Ishikawa (cell line): ENCODE measurements at regions not wholly inside any gene's neighbourhood (a gene's known extent, or its start where the extent isn't known, plus 50 kb on each side); places are given as distances from the start of the nearest gene placed in this dataset.

Source experiments
- CEBPB ChIP-seq: IDR thresholded peaks from 2 replicates; pipeline ENCODE4 v1.6.1; 2012
- CREB1 ChIP-seq: IDR thresholded peaks from 2 replicates; pipeline ENCODE4 v1.6.1; 2012; ENCODE audit warnings: low read depth
- EGR1 ChIP-seq: IDR thresholded peaks from 2 replicates; pipeline ENCODE4 v1.6.1; 2012
- EP300 ChIP-seq: IDR thresholded peaks from 2 replicates; pipeline ENCODE4 v1.6.1; 2012; ENCODE audit warnings: borderline replicate concordance
- FOXM1 ChIP-seq: IDR thresholded peaks from 2 replicates; pipeline ENCODE4 v1.6.1; 2012; ENCODE audit warnings: low read depth, borderline replicate concordance
- MAX ChIP-seq: IDR thresholded peaks from 2 replicates; pipeline ENCODE4 v1.6.1; 2012
- NFIC ChIP-seq: IDR thresholded peaks from 2 replicates; pipeline ENCODE4 v1.6.1; 2012
- RAD21 ChIP-seq: IDR thresholded peaks from 2 replicates; pipeline ENCODE4 v1.6.1; 2012; ENCODE audit warnings: low read depth
- TAF1 ChIP-seq: IDR thresholded peaks from 2 replicates; pipeline ENCODE4 v1.6.1; 2012; ENCODE audit warnings: low read depth, mild to moderate bottlenecking
- TCF12 ChIP-seq: IDR thresholded peaks from 2 replicates; pipeline ENCODE4 v1.6.1; 2012; ENCODE audit warnings: low read depth
- TEAD4 ChIP-seq: IDR thresholded peaks from 2 replicates; pipeline ENCODE4 v1.6.1; 2012
- YY1 ChIP-seq: IDR thresholded peaks from 2 replicates; pipeline ENCODE4 v1.6.1; 2012; ENCODE audit warnings: low read depth
- ZBTB7A ChIP-seq: IDR thresholded peaks from 2 replicates; pipeline ENCODE4 v1.6.1; 2012; ENCODE audit warnings: low read depth
- TF ChIP-seq, protein P1 (sequence below): IDR thresholded peaks from 2 replicates; pipeline ENCODE4 v1.6.1; 2012
- TF ChIP-seq, protein P2 (sequence below): IDR thresholded peaks from 2 replicates; pipeline ENCODE4 v1.6.1; 2012; ENCODE audit warnings: low read depth, mild to moderate bottlenecking

DNA sequence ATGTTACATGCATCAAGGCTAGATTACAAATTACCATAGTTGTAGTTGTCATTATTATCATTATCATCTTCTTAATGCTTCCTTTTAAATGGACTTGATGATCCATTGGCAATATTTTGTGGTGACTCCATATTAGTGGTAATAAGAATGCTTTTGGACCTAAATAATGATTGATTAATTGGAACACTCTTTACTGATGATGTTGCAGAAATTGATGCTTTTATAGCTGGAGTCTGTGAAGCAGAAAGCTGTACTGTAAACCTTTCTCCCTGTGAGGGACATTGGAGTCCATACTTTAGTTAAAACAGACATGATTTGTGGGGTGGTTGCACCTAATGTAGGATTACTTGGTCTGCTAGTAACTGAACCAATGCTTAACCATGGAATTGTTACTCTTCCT, 190.4 kb downstream of the ATXN7L3B start:
- TF ChIP-seq, protein P1, sequence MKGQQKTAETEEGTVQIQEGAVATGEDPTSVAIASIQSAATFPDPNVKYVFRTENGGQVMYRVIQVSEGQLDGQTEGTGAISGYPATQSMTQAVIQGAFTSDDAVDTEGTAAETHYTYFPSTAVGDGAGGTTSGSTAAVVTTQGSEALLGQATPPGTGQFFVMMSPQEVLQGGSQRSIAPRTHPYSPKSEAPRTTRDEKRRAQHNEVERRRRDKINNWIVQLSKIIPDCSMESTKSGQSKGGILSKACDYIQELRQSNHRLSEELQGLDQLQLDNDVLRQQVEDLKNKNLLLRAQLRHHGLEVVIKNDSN: no peak
- TF ChIP-seq, protein P2, sequence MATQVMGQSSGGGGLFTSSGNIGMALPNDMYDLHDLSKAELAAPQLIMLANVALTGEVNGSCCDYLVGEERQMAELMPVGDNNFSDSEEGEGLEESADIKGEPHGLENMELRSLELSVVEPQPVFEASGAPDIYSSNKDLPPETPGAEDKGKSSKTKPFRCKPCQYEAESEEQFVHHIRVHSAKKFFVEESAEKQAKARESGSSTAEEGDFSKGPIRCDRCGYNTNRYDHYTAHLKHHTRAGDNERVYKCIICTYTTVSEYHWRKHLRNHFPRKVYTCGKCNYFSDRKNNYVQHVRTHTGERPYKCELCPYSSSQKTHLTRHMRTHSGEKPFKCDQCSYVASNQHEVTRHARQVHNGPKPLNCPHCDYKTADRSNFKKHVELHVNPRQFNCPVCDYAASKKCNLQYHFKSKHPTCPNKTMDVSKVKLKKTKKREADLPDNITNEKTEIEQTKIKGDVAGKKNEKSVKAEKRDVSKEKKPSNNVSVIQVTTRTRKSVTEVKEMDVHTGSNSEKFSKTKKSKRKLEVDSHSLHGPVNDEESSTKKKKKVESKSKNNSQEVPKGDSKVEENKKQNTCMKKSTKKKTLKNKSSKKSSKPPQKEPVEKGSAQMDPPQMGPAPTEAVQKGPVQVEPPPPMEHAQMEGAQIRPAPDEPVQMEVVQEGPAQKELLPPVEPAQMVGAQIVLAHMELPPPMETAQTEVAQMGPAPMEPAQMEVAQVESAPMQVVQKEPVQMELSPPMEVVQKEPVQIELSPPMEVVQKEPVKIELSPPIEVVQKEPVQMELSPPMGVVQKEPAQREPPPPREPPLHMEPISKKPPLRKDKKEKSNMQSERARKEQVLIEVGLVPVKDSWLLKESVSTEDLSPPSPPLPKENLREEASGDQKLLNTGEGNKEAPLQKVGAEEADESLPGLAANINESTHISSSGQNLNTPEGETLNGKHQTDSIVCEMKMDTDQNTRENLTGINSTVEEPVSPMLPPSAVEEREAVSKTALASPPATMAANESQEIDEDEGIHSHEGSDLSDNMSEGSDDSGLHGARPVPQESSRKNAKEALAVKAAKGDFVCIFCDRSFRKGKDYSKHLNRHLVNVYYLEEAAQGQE: no peak
- TF ChIP-seq TEAD4 (no peak), ZBTB7A (no peak), MAX (no peak), CEBPB (no peak), YY1 (no peak), TCF12 (no peak), EGR1 (no peak), EP300 (no peak), FOXM1 (no peak), NFIC (no peak), RAD21 (no peak), TAF1 (no peak)

DNA sequence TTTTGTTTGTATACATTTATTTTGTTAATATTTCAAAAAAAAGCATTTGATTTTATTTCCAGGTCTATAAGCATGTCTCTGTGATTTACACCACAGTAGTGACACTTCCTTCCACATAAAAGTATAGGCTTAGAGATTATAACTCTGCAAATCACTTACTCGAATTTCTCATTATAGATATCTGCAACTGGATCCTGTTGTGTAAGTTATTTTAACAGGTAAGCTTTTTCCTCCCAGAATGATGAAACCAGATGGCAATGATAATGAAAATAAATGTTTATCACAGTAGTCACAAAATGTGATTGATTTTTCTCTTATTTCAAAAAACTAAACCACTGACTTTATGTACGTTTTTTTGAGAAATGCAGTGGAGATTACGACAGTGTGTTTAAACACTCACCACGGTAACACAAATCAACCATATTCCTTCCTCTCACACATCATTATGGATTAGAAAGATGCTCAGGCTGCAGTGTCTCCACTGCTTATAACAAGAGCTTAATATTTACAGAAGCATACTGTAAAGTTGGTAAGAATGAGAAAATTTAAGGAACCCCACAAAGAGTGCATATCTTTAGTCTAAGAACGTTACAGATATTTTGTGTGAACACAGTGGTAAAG, 194.6 kb downstream of the ATXN7L3B start:
- TF ChIP-seq YY1 (no peak), CREB1 (no peak), TCF12 (no peak), RAD21 (no peak), EGR1 (no peak), CEBPB (no peak), NFIC (no peak), FOXM1 (no peak), MAX (no peak), TAF1 (no peak)
- TF ChIP-seq, protein P1: no peak
- TF ChIP-seq, protein P2: no peak

- TF ChIP-seq CREB1 (no peak), FOXM1 (no peak), TEAD4 (no peak), YY1 (no peak), TAF1 (no peak), ZBTB7A (no peak)
- TF ChIP-seq, protein P1: no peak
Observed at GRCh38 chr12:74732826-74733225, 195.2 kb downstream of the ATXN7L3B start.

GRCh38 chr12:74741112-74741511, 203.5 kb downstream of the ATXN7L3B start:
- TF ChIP-seq TEAD4: no peak
- TF ChIP-seq, protein P1: no peak

DNA sequence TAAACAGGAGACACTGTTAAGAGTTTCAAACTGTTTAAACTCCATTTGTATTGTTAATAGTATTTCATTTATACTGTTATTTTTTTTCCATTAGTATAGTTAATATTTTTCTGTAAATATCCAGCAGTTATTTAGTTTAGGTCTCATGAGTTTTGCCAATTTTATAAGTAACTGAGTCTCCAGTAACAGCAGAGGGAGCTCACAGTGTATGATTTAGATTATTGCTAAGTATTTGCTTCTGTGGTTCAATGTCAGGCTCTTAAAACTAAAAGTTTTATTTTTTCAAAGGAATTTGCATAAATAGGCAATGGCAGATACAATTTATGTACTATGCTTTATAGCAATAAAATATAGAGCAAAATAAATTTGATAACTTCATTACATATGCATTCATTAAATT, 209.7 kb downstream of the ATXN7L3B start:
- TF ChIP-seq ZBTB7A (no peak), MAX (no peak), RAD21 (peak; percentile 61)

GRCh38 chr12:74751441-74751840, 213.8 kb downstream of the ATXN7L3B start:
- TF ChIP-seq TCF12: no peak
- no peak for TF ChIP-seq FOXM1
- no peak for TF ChIP-seq TEAD4
- TF ChIP-seq RAD21: no peak
- TF ChIP-seq, protein P1: no peak
- TF ChIP-seq, protein P2: no peak
- no peak for TF ChIP-seq CEBPB
- TF ChIP-seq CREB1: no peak
- TF ChIP-seq EGR1: no peak
